Skeletal muscle cell (primary cell): ENCODE measurements at regions not wholly inside any gene's neighbourhood (a gene's known extent, or its start where the extent isn't known, plus 50 kb on each side); places are given as distances from the start of the nearest gene placed in this dataset.
"Not testable (repeated sequence)": the region's sequence is repeated elsewhere in the genome, so short reads cannot be mapped to it uniquely, and the experiment has no call there.

ENCODE experiments used
- DNase-seq: peaks from one replicate; pipeline ENCODE4 v3.0.0-alpha.2; 2010; ENCODE audit warnings: low read depth
- H3K4me3 ChIP-seq: 2 replicates; pipeline ENCODE4 v1.5.1; 2011; ENCODE audit warnings: low read depth, mild to moderate bottlenecking, control low read depth, low read length, moderate library complexity

GRCh38 chr1:238955934-238956333 is 430.4 kb upstream of the CHRM3 start:
- no peak for DNase-seq
- no peak overlapping the region for H3K4me3 ChIP-seq

GRCh38 chr1:238954865-238955264 is 431.5 kb upstream of the CHRM3 start:
- DNase-seq = no peak
- H3K4me3 ChIP-seq = no peak overlapping the region

GRCh38 chr1:238953448-238954010 is 432.8 kb upstream of the CHRM3 start:
- DNase-seq = no peak

GRCh38 chr1:238951809-238952208 is 434.6 kb upstream of the CHRM3 start:
- DNase-seq = peak; percentile 10
- H3K4me3 ChIP-seq = no peak overlapping the region

More at GRCh38 chr1:238953448-238954010, 432.8 kb upstream of the CHRM3 start:
- H3K4me3 ChIP-seq = no peak overlapping the region

- H3K4me3 ChIP-seq = no peak overlapping the region
These were observed 435.6 kb upstream of the CHRM3 start for GRCh38 chr1:238950784-238951183.

GRCh38 chr1:238950017-238950416 is 436.4 kb upstream of the CHRM3 start:
- no peak overlapping the region for H3K4me3 ChIP-seq
- no peak for DNase-seq

More at GRCh38 chr1:238950784-238951183, 435.6 kb upstream of the CHRM3 start:
- DNase-seq = no peak

- DNase-seq = no peak
- H3K4me3 ChIP-seq = no peak overlapping the region
These were observed 442.3 kb upstream of the CHRM3 start for GRCh38 chr1:238944028-238944427.

GRCh38 chr1:238927899-238928298 is 458.5 kb upstream of the CHRM3 start:
- DNase-seq = no peak
- H3K4me3 ChIP-seq = no peak overlapping the region

GRCh38 chr1:238916828-238917227 is 469.5 kb upstream of the CHRM3 start:
- no peak overlapping the region for H3K4me3 ChIP-seq
- no peak for DNase-seq

- H3K4me3 ChIP-seq = no peak overlapping the region
- DNase-seq = no peak
These were observed 472.0 kb upstream of the CHRM3 start for GRCh38 chr1:238914346-238914745.

- no peak for DNase-seq
- H3K4me3 ChIP-seq = no peak overlapping the region
These were observed 473.2 kb upstream of the CHRM3 start for GRCh38 chr1:238913210-238913609.

GRCh38 chr1:238912148-238912547 is 474.2 kb upstream of the CHRM3 start:
- DNase-seq = no peak
- H3K4me3 ChIP-seq = no peak overlapping the region

- not testable (repeated sequence) for DNase-seq, H3K4me3 ChIP-seq
These were observed 483.6 kb upstream of the CHRM3 start for GRCh38 chr1:238902752-238903151.

GRCh38 chr1:238900334-238900865 is 486.0 kb upstream of the CHRM3 start:
- no peak overlapping the region for H3K4me3 ChIP-seq
- DNase-seq = no peak

GRCh38 chr1:238898856-238899255 is 487.5 kb upstream of the CHRM3 start:
- DNase-seq = no peak
- no peak overlapping the region for H3K4me3 ChIP-seq

GRCh38 chr1:238895911-238896310 is 490.5 kb upstream of the CHRM3 start:
- H3K4me3 ChIP-seq = no peak overlapping the region
- DNase-seq = no peak

- peak; percentile 0 for DNase-seq
- no peak overlapping the region for H3K4me3 ChIP-seq
These were observed 493.8 kb upstream of the CHRM3 start for GRCh38 chr1:238892612-238893011.

- no peak for DNase-seq
- H3K4me3 ChIP-seq = no peak overlapping the region
These were observed 524.9 kb upstream of the CHRM3 start for GRCh38 chr1:238861342-238862066.

GRCh38 chr1:238833919-238834318 is 552.4 kb upstream of the CHRM3 start:
- no peak for DNase-seq
- H3K4me3 ChIP-seq = no peak overlapping the region

- no peak overlapping the region for H3K4me3 ChIP-seq
- no peak for DNase-seq
These were observed 554.3 kb upstream of the CHRM3 start for GRCh38 chr1:238832106-238832505.

GRCh38 chr1:238830036-238830611 is 556.2 kb upstream of the CHRM3 start:
- no peak overlapping the region for H3K4me3 ChIP-seq
- no peak for DNase-seq
